ACC112 (cell line): ENCODE measurements at regions not wholly inside any gene's neighbourhood (a gene's known extent, or its start where the extent isn't known, plus 50 kb on each side); places are given as distances from the start of the nearest gene placed in this dataset.

Experiments
- H2AFZ ChIP-seq: fragments of 200-600 bp; sonication (generic); one replicate; pipeline ENCODE4 v1.6.0; 2017; ENCODE audit warnings: antibody characterized with exemption, low read length; ENCODE audit not compliant: unreplicated experiment
- H3K27ac ChIP-seq: fragments of 200-600 bp; sonication (generic); 2 replicates; pipeline ENCODE4 v1.5.1; 2014; ENCODE audit warnings: low read depth, mild to moderate bottlenecking, antibody characterized with exemption, low read length, moderate library complexity
- H3K27me3 ChIP-seq: fragments of 200-600 bp; sonication (generic); 2 replicates; pipeline ENCODE4 v1.6.1; 2014; ENCODE audit warnings: mild to moderate bottlenecking, antibody characterized with exemption, low read length, moderate library complexity, mixed read lengths; ENCODE audit not compliant: insufficient read depth
- H3K36me3 ChIP-seq: fragments of 200-600 bp; sonication (generic); 2 replicates; pipeline ENCODE4 v1.6.1; 2016; ENCODE audit warnings: mild to moderate bottlenecking, antibody characterized with exemption, low read length, moderate library complexity, mixed read lengths; ENCODE audit not compliant: insufficient read depth
- H3K4me1 ChIP-seq: fragments of 200-600 bp; sonication (generic); one replicate; pipeline ENCODE4 v1.6.1; 2016; ENCODE audit warnings: low read length, mixed read lengths; ENCODE audit not compliant: insufficient read depth, unreplicated experiment, control insufficient read depth
- H3K4me3 ChIP-seq: fragments of 200-600 bp; sonication (generic); 2 replicates; pipeline ENCODE4 v1.5.1; 2014; ENCODE audit warnings: mild to moderate bottlenecking, low read depth, low read length
- H3K79me2 ChIP-seq: fragments of 200-600 bp; sonication (generic); one replicate; pipeline ENCODE4 v1.6.0; 2016; ENCODE audit warnings: low read length; ENCODE audit not compliant: control insufficient read depth, unreplicated experiment, insufficient read depth

DNA sequence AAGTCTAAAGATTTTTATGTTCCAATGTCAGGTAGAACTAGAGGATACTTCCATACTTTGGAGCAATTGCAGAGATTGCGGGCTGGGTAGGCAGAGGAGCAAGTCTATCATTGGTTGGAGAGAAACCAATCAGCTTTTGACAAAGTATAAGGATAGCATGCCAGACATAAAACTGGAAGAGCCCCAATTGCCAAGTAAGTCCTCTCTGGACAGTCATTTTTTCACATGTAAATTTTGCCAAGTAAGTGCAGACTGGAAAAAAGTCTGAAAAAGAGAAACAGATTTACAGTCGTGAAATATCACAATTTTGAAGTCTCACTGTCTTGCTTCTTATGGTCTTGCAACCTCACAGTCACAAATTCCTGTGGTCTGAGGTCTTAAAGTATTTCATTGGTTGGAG lies 131.4 kb upstream of the C21orf91 start:
- Histone ChIP-seq H3K27me3 (no peaks in the 10 kb centered on the region), H3K79me2 (no peaks in the 10 kb centered on the region), H3K27ac (no peak overlapping the region), H2AFZ (no peak overlapping the region), H3K4me3 (no peak overlapping the region), H3K4me1 (no peaks in the 10 kb centered on the region), H3K36me3 (no peaks in the 10 kb centered on the region)

DNA sequence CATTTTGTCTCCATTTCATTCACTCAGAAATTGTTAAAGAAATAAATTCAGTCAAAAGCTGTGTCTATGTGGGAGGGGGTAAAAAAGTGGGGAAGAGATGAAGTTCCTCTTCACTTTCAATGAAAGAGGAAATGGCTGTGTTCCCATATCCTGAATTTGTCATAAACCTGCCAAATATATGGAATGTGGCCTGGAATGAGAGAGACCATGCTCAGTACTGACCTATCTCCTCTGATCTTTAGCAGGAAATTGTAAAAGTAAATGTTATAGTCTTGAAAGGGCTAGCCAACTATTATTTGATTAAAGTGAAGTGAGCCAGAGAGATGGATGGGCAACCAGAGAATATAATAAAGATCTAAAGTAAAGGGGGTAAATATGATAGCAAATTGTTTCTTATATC lies 130.3 kb upstream of the C21orf91 start:
- no peaks in the 10 kb centered on the region for H3K4me1 ChIP-seq
- no peak overlapping the region for H2AFZ ChIP-seq
- no peak overlapping the region for H3K4me3 ChIP-seq
- no peaks in the 10 kb centered on the region for H3K27me3 ChIP-seq
- H3K36me3 ChIP-seq, result no peaks in the 10 kb centered on the region
- H3K27ac ChIP-seq, result no peak overlapping the region
- H3K79me2 ChIP-seq, result no peaks in the 10 kb centered on the region

DNA sequence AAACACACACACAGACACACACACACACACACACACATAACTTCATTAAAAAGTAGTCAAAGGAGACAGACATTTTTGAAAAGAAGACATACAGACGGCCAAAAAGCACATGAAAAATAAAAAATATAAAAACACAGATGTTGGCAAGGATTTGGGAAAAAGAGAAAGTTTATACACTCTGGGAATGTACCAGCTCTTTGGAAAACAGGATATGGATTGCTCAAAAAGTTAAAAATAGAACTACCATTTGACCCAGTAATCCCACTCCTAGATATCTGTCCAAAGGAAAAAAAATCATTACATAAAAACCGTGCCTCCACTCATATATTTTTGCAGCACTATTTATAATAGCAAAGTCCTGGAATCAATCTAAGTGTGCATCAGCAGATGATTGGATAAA lies 128.4 kb upstream of the C21orf91 start:
- Histone ChIP-seq H2AFZ (no peak overlapping the region), H3K4me3 (no peak overlapping the region)

DNA sequence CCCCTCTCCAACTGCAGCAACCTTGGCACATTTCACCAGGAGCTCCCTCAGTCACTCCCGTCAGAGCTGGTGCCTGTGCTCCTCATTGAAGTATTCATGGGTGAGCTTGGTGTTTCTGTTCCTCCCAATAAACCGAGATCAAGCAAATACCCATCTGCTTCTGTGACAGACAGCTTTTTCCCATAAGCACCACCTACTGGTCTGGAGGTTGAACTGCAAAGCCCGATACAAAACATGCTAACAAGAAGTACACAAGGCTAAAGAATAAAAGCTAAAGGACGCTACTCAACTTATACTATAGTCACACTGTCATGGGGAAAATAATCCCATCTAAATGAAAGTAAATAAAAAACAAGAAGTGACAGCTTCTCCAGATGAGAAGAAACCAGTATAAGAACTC lies 111.9 kb upstream of the C21orf91 start:
- H3K79me2 ChIP-seq, result no peaks in the 10 kb centered on the region
- no peak overlapping the region for H3K4me3 ChIP-seq

More for the DNA sequence above, 128.4 kb upstream of the C21orf91 start:
- Histone ChIP-seq H3K36me3 (no peaks in the 10 kb centered on the region), H3K27me3 (no peaks in the 10 kb centered on the region), H3K4me1 (no peaks in the 10 kb centered on the region), H3K79me2 (no peaks in the 10 kb centered on the region), H3K27ac (no peak overlapping the region)

DNA sequence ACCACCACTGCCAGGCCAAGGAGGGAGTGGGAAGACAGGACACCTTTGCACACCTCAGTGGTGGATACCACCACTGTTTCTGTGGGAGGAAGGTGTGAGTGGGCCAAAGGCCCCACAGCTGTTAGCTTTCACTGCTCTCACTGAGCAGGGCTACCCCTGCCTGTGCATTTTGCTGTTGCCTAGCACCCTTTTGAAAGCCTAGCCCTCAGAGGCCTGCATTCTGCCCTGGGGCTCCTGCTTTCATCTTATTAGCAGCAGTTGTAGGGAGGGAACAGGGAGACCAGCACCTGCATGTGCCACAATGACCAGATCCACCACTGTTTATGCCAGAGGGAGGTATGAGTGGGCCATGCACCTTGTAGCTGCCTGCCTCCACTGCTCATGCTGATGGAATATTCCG lies 110.9 kb upstream of the C21orf91 start:
- no peak overlapping the region for H3K27ac ChIP-seq
- no peaks in the 10 kb centered on the region for H3K36me3 ChIP-seq
- H3K4me1 ChIP-seq, result no peaks in the 10 kb centered on the region
- no peaks in the 10 kb centered on the region; the same call in 1 of the 2 replicates for H3K27me3 ChIP-seq
- no peak overlapping the region for H2AFZ ChIP-seq
- H3K4me3 ChIP-seq, result no peak overlapping the region
- no peaks in the 10 kb centered on the region for H3K79me2 ChIP-seq

More for the DNA sequence above, 111.9 kb upstream of the C21orf91 start:
- no peaks in the 10 kb centered on the region for H3K36me3 ChIP-seq
- H2AFZ ChIP-seq, result no peak overlapping the region
- H3K4me1 ChIP-seq, result no peaks in the 10 kb centered on the region
- no peak overlapping the region for H3K27ac ChIP-seq
- H3K27me3 ChIP-seq, result no peaks in the 10 kb centered on the region; the same call in 1 of the 2 replicates

DNA sequence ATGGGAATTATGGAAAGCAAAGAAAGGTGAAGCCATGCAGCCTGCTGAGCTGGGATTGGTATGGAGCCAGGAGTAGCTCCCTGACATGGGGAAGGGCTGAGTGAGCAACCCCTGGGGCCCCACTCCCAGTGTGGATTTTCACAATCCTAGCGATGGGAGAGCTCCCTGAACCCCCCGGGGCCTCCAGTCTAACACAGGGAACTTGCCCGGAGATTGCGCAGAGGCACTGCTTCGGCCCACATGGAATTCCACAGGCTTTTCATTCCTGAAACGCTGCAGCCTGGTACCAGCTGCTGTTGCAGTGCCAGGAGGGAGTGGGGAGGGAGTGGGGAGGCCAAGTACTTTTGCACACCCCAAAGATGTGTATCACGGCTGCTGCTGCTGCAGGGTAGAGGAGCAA lies 110.4 kb upstream of the C21orf91 start:
- H3K4me3 ChIP-seq, result no peak overlapping the region

DNA sequence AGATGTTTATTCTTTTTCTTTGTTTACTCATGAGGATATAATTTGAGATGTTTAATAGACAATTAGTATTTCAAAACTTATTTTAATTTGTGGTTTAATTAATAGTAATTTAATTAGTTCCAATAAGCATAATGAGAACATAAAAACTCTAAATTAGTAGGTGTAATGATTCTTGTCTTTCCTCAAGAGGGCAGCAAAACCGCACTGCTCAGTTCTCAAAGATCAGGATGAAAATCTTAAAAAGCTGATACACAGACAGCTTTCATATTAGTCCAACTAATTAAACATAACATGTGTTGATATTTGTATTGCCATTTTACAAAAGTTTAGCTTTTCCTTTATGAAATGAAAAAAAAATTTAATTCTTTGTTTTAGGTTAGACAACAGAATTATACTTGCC lies 106.7 kb upstream of the C21orf91 start:
- Histone ChIP-seq H2AFZ (no peak overlapping the region), H3K4me1 (no peaks in the 10 kb centered on the region), H3K36me3 (no peaks in the 10 kb centered on the region), H3K79me2 (no peaks in the 10 kb centered on the region), H3K27ac (no peak overlapping the region), H3K27me3 (peaks cover 18% of the 10 kb centered on the region; the same call in 1 of the 2 replicates), H3K4me3 (no peak overlapping the region)

More for the DNA sequence above, 110.4 kb upstream of the C21orf91 start:
- Histone ChIP-seq H3K79me2 (no peaks in the 10 kb centered on the region), H3K36me3 (no peaks in the 10 kb centered on the region), H3K27me3 (peaks cover 4% of the 10 kb centered on the region; the same call in 1 of the 2 replicates), H3K27ac (no peak overlapping the region), H2AFZ (no peak overlapping the region), H3K4me1 (no peaks in the 10 kb centered on the region)

DNA sequence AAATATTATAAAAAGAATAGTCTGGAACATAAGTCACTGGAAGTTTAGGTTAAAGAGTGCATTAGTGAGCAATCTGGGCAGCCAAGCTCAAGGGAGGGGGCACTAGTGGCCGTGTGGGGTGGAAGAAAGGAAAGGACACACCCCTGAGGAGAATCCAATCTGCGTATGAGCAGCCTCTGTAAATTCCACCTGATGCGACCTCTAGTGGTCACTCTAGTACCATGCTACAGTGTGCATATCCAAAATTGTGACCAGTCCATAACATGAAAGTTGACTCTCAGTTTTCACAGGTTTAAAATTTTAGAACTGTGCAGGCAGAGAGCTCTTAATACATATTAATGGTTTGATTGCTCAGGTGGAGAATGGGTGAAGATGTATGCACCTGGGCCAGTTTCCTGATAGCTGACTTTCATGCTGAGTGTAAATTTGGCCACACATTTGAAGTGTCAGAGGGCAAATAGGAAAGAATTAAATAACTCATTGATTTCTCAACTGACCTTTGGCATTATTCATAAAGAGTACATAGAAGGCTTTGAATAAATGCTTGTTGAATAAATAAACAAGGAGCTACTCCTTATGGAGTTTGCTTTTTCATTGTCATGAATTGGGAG lies 105.9 kb upstream of the C21orf91 start:
- Histone ChIP-seq H3K4me3 (no peak overlapping the region), H3K79me2 (no peaks in the 10 kb centered on the region), H3K27me3 (peaks cover 18% of the 10 kb centered on the region; the same call in 1 of the 2 replicates), H3K36me3 (no peaks in the 10 kb centered on the region), H3K27ac (no peak overlapping the region), H2AFZ (no peak overlapping the region), H3K4me1 (no peaks in the 10 kb centered on the region)

DNA sequence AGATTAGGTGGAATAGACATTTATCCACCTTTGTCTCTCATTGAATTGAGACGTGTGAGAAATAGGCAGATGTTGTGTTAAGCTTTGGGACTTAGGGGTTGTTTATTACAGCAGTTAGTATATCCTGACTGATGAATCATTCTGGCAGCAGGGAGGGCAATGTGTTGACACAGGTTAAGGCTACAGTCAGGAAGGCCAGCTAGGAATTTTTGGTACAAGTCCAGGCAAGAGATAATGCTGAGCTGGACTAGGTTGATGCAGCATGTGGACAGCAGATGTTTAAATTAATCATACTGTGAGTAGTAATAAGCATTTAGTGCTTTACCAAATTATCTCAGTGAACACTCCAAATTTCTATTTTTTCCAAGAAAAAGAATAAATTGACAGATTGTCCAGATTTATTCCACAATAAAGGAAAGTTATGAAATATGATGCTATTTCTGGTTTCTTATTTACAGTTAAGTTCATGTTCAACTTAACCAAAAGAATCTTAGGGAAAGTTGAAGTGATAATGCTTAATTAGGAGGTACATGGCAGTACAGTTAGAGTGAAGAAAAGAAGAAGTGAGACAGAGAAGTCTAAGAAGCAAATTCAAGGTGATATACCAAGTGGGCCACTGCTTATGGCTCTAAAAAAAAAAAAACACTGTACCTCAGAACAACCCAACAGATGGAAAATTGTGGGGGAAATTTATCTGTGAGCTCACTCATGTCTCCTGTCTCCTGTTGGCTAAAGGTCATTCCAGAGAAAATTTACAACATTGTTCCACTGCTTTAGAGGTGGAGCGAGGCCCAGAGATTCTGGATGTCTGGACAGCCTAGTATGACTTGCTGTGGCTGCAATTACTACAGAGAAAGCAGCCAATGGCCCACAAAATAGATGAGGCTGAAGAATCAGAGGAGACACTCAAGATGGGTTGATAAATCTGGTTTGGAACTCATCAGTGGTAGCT lies 102.7 kb upstream of the C21orf91 start:
- H3K79me2 ChIP-seq, result no peaks in the 10 kb centered on the region
- no peaks in the 10 kb centered on the region for H3K4me1 ChIP-seq
- H3K36me3 ChIP-seq, result no peaks in the 10 kb centered on the region
- no peak overlapping the region for H2AFZ ChIP-seq
- no peak overlapping the region for H3K4me3 ChIP-seq
- peaks cover 22% of the 10 kb centered on the region; the same call in 1 of the 2 replicates for H3K27me3 ChIP-seq
- H3K27ac ChIP-seq, result no peak overlapping the region

DNA sequence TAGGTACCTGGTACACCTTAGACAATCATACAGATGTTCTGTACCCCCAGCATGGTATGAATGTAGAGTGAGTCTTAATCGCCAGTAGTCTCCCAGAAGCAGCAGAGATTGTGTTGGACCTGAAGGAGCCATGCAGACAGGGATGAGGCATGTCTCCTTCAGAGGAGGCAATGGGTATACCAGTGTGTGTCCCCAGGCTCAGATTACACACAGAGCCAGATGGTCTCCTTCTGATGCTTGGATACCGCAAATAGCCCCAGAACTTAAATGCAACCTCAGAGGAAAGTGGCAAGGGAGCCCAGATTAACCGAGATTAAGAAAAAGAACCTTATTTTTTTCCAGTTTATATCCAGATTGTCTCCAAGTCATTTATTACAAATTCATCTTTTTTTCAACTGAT lies 96.8 kb upstream of the C21orf91 start:
- Histone ChIP-seq H3K4me3 (no peak overlapping the region), H3K27me3 (peaks cover 32% of the 10 kb centered on the region), H3K4me1 (no peaks in the 10 kb centered on the region), H2AFZ (no peak overlapping the region), H3K79me2 (no peaks in the 10 kb centered on the region), H3K36me3 (no peaks in the 10 kb centered on the region), H3K27ac (no peak overlapping the region)
